OCI-LY3 (cell line): ENCODE measurements at regions not wholly inside any gene's neighbourhood (a gene's known extent, or its start where the extent isn't known, plus 50 kb on each side); places are given as distances from the start of the nearest gene placed in this dataset.
"Not testable (repeated sequence)": the region's sequence is repeated elsewhere in the genome, so short reads cannot be mapped to it uniquely, and the experiment has no call there.

Source experiments
- H2AFZ ChIP-seq: fragments of 200-600, 300-600 bp; shearing (Covaris generic); 2 replicates; pipeline ENCODE4 v1.6.0; 2014; ENCODE audit warnings: antibody characterized with exemption, low read depth, low read length
- H3K27ac ChIP-seq: fragments of 200-600, 300-600 bp; sonication (generic); 2 replicates; pipeline ENCODE4 v1.5.1; 2014; ENCODE audit warnings: mild to moderate bottlenecking, low read length, moderate library complexity, mixed read lengths
- H3K27me3 ChIP-seq: fragments of 200-600, 300-600 bp; sonication (generic); 2 replicates; pipeline ENCODE4 v1.6.1; 2014; ENCODE audit warnings: low read depth, low read length, mixed read lengths
- H3K36me3 ChIP-seq: fragments of 200-600, 300-600 bp; sonication (generic); replicated peaks from 2 replicates; pipeline ENCODE3; 2014; ENCODE audit warnings: low read depth, low read length, mixed read lengths
- H3K4me1 ChIP-seq: fragments of 300-600, 200-600 bp; sonication (generic); 2 replicates; pipeline ENCODE4 v1.6.1; 2014; ENCODE audit warnings: low read length, mixed read lengths
- H3K4me2 ChIP-seq: fragments of 200-600, 300-600 bp; sonication (generic); 2 replicates; pipeline ENCODE4 v1.6.1; 2014; ENCODE audit warnings: low read length, mixed read lengths
- H3K4me3 ChIP-seq: fragments of 300-600, 200-600 bp; sonication (generic); 2 replicates; pipeline ENCODE4 v1.5.1; 2014; ENCODE audit warnings: antibody characterized with exemption, mild to moderate bottlenecking, low read length, moderate library complexity
- H3K79me2 ChIP-seq: fragments of 300-600, 200-600 bp; shearing (Covaris generic); 2 replicates; pipeline ENCODE4 v1.6.1; 2014; ENCODE audit warnings: mild to moderate bottlenecking, low read length, mixed read lengths
- H3K9ac ChIP-seq: fragments of 300-600, 200-600 bp; shearing (Covaris generic); 2 replicates; pipeline ENCODE4 v1.6.0; 2014; ENCODE audit warnings: mild to moderate bottlenecking, low read length, moderate library complexity
- H3K9me3 ChIP-seq: fragments of 200-600, 300-600 bp; shearing (Covaris generic); 2 replicates; pipeline ENCODE4 v1.6.1; 2014; ENCODE audit warnings: low read length, mixed read lengths; ENCODE audit not compliant: insufficient read depth
- H4K20me1 ChIP-seq: fragments of 200-600, 300-600 bp; sonication (generic); 2 replicates; pipeline ENCODE4 v1.6.1; 2016; ENCODE audit warnings: low read length, mixed read lengths; ENCODE audit not compliant: insufficient read depth
- EZH2phosphoT487 ChIP-seq: fragments of 200-600 bp; shearing (Covaris generic); IDR thresholded peaks from 2 replicates; pipeline ENCODE4 v1.6.1; 2018; ENCODE audit warnings: antibody characterized with exemption, mixed run types, low read depth
- TF ChIP-seq, protein P1 (sequence below): fragments of 200-600, 300-600 bp; sonication (generic); IDR thresholded peaks from 2 replicates; pipeline ENCODE4 v1.5.1; 2014; ENCODE audit warnings: antibody characterized with exemption, low read length, low read depth

DNA sequence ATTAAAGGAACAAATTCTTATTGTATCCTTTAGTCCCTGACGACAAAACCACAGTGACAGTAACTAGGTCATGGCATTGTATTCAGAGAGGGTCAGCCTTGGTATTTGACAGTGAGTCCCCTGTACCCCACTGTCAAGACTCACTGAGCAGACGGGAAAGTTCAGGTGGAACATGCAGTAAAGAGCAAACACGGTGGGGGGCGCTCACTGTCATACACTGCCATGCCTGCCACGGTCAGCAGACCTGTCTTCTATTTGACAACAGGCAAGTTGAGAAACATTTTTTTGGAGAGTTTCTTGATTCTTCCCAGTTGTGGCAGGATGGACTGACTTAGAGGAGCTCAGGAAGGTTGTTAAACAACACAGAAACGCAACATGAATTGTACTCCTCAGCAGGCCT is 681.6 kb downstream of the KCNJ18 start:
- H3K79me2 ChIP-seq = no peaks in the 10 kb centered on the region
- H3K4me3 ChIP-seq = no peak overlapping the region
- no peaks in the 10 kb centered on the region for H3K4me1 ChIP-seq
- no peaks in the 10 kb centered on the region for H3K36me3 ChIP-seq
- no peaks in the 10 kb centered on the region for H4K20me1 ChIP-seq
- no peaks in the 10 kb centered on the region for H3K9me3 ChIP-seq
- no peak overlapping the region for H3K27ac ChIP-seq
- no peak overlapping the region for H2AFZ ChIP-seq
- TF ChIP-seq, protein P1, sequence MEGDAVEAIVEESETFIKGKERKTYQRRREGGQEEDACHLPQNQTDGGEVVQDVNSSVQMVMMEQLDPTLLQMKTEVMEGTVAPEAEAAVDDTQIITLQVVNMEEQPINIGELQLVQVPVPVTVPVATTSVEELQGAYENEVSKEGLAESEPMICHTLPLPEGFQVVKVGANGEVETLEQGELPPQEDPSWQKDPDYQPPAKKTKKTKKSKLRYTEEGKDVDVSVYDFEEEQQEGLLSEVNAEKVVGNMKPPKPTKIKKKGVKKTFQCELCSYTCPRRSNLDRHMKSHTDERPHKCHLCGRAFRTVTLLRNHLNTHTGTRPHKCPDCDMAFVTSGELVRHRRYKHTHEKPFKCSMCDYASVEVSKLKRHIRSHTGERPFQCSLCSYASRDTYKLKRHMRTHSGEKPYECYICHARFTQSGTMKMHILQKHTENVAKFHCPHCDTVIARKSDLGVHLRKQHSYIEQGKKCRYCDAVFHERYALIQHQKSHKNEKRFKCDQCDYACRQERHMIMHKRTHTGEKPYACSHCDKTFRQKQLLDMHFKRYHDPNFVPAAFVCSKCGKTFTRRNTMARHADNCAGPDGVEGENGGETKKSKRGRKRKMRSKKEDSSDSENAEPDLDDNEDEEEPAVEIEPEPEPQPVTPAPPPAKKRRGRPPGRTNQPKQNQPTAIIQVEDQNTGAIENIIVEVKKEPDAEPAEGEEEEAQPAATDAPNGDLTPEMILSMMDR = no peak
- no peak for TF ChIP-seq EZH2phosphoT487
- no peak overlapping the region for H3K4me2 ChIP-seq
- H3K9ac ChIP-seq = no peak overlapping the region
- no peaks in the 10 kb centered on the region for H3K27me3 ChIP-seq

DNA sequence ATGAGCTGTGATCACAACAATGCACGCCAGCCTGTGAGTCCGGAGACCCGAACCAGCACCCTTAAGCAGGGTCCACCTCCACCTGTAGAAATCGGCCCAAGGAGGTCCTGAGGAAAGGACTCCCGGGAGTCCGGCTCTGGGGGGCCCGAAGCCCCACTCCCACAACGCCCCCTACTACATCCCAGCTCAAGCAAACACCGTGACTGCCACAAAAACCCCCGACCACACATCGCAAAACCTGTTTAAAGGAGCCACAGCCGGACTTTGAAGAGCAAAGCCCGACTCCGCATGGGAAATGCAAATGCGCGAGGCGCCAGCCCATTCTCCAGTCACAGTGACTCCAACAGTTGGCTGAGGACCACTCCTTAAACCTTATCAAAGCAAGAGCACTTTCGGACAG is 682.4 kb downstream of the KCNJ18 start:
- no peak overlapping the region for H3K4me2 ChIP-seq
- TF ChIP-seq EZH2phosphoT487 = no peak
- TF ChIP-seq, protein P1 = no peak
- no peak overlapping the region for H2AFZ ChIP-seq
- no peaks in the 10 kb centered on the region for H4K20me1 ChIP-seq
- H3K9me3 ChIP-seq = no peaks in the 10 kb centered on the region
- H3K79me2 ChIP-seq = no peaks in the 10 kb centered on the region
- H3K9ac ChIP-seq = no peak overlapping the region
- H3K4me3 ChIP-seq = no peak overlapping the region
- H3K36me3 ChIP-seq = no peaks in the 10 kb centered on the region
- no peak overlapping the region for H3K27ac ChIP-seq
- no peaks in the 10 kb centered on the region for H3K27me3 ChIP-seq
- H3K4me1 ChIP-seq = no peaks in the 10 kb centered on the region

DNA sequence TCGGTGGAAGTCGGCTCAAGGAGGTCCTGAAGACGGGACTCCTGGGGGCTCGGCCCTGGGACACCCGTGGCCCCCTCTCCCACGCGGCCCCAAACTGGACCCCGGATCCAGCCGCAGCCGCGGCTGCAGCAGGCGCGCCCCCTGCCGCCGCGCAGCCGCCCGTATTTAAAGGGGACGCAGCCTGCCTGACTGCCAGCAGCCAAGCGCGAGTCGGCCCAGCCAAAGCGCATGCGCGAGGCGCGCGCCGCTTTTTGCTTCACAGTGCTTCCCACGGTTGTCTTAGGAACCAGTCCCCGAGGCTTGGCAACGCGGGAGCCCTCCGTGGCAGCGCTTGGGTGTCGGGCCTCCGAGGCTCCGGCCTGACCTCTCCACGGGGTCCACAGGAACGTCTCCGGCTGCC is 684.4 kb downstream of the KCNJ18 start:
- not testable (repeated sequence) for H3K79me2 ChIP-seq, H3K27me3 ChIP-seq, H3K9ac ChIP-seq, H3K36me3 ChIP-seq, H3K4me2 ChIP-seq, H2AFZ ChIP-seq, H4K20me1 ChIP-seq, H3K4me3 ChIP-seq, H3K27ac ChIP-seq, H3K9me3 ChIP-seq, H3K4me1 ChIP-seq

DNA sequence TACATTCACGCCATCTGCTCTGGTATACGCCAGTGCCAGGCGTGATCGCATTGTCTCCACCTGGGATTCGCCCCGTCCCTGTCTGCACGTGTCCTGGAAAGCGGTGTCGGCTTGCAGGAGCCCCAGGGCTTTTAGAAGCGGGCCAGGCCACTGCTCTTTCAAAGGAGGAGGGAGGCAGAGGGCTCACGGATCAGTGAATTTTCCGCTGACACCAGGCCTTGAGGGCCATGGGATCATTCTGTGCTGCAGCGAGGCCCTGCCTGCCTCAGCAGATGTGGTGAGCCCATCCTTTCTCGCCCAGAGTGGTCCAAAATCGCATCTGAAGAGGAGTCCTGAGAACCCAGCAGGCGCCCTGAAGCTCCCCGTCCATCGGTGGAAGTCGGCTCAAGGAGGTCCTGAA is 686.4 kb downstream of the KCNJ18 start:
- H3K4me1 ChIP-seq = not testable (repeated sequence)

DNA sequence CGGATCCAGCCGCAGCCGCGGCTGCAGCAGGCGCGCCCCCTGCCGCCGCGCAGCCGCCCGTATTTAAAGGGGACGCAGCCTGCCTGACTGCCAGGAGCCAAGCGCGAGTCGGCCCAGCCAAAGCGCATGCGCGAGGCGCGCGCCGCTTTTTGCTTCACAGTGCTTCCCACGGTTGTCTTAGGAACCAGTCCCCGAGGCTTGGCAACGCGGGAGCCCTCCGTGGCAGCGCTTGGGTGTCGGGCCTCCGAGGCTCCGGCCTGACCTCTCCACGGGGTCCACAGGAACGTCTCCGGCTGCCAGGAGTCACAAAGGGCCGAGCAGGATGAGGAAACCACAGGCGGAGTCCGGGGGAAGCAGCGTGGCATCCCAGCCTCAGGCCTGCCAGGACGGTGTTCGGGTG is 689.3 kb downstream of the KCNJ18 start:
- not testable (repeated sequence) for H3K79me2 ChIP-seq

More for the DNA sequence above, 686.4 kb downstream of the KCNJ18 start:
- not testable (repeated sequence) for H3K79me2 ChIP-seq, H3K4me2 ChIP-seq, H3K36me3 ChIP-seq, H3K4me3 ChIP-seq, H3K27ac ChIP-seq, H2AFZ ChIP-seq, H4K20me1 ChIP-seq, H3K9me3 ChIP-seq, H3K9ac ChIP-seq, H3K27me3 ChIP-seq

DNA sequence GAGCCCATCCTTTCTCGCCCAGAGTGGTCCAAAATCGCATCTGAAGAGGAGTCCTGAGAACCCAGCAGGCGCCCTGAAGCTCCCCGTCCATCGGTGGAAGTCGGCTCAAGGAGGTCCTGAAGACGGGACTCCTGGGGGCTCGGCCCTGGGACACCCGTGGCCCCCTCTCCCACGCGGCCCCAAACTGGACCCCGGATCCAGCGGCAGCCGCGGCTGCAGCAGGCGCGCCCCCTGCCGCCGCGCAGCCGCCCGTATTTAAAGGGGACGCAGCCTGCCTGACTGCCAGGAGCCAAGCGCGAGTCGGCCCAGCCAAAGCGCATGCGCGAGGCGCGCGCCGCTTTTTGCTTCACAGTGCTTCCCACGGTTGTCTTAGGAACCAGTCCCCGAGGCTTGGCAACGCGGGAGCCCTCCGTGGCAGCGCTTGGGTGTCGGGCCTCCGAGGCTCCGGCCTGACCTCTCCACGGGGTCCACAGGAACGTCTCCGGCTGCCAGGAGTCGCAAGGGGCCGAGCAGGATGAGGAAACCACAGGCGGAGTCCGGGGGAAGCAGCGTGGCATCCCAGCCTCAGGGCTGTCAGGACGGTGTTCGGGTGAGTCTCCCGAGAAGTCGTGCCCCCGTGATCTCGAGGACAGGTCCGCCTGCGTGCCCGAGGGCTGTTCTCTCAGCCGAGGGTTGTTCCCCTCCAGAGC is 691.6 kb downstream of the KCNJ18 start:
- not testable (repeated sequence) for H3K4me1 ChIP-seq, H3K36me3 ChIP-seq, H4K20me1 ChIP-seq, H3K27me3 ChIP-seq, H3K27ac ChIP-seq, H3K4me2 ChIP-seq, H2AFZ ChIP-seq, H3K4me3 ChIP-seq, H3K9me3 ChIP-seq, H3K9ac ChIP-seq, H3K79me2 ChIP-seq

More for the DNA sequence above, 689.3 kb downstream of the KCNJ18 start:
- H2AFZ ChIP-seq, H4K20me1 ChIP-seq, H3K27me3 ChIP-seq, H3K9me3 ChIP-seq, H3K4me2 ChIP-seq, H3K4me3 ChIP-seq, H3K9ac ChIP-seq, H3K36me3 ChIP-seq, H3K4me1 ChIP-seq, H3K27ac ChIP-seq: not testable (repeated sequence)

DNA sequence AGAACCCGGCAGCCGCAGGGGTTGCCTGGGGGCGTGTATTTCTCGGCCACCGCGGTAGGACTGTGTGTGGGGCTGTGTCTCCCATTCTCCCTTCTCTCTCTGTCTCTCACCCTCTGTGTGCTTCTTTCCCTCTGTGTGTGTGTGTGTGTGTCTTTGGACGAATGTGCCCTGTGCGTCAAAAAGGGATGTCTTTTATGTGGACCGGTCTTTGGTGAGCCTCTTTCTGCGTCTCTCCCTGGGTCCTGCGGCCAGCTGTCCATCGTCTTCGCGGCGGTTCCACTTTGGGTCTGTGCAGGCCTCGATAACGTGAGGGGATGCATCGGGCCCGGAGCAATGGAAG is 692.1 kb downstream of the KCNJ18 start:
- not testable (repeated sequence) for H3K27me3 ChIP-seq, H3K4me1 ChIP-seq, H3K9me3 ChIP-seq, H4K20me1 ChIP-seq, H3K9ac ChIP-seq, H2AFZ ChIP-seq, H3K79me2 ChIP-seq, H3K4me3 ChIP-seq, H3K27ac ChIP-seq, H3K4me2 ChIP-seq, H3K36me3 ChIP-seq

DNA sequence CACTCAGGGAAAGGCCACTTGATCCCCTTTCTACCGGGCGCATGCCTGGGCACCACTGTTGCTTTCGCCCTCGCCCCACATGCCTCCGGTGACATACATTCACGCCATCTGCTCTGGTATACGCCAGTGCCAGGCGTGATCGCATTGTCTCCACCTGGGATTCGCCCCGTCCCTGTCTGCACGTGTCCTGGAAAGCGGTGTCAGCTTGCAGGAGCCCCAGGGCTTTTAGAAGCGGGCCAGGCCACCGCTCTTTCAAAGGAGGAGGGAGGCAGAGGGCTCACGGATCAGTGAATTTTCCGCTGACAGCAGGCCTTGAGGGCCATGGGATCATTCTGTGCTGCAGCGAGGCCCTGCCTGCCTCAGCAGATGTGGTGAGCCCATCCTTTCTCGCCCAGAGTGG is 706.1 kb downstream of the KCNJ18 start:
- H3K4me2 ChIP-seq, H3K9me3 ChIP-seq, H3K27ac ChIP-seq, H2AFZ ChIP-seq, H3K27me3 ChIP-seq, H3K4me1 ChIP-seq, H3K9ac ChIP-seq, H3K36me3 ChIP-seq, H4K20me1 ChIP-seq, H3K4me3 ChIP-seq, H3K79me2 ChIP-seq: not testable (repeated sequence)
